Choroid plexus epithelial cell (primary cell): ENCODE measurements at regions not wholly inside any gene's neighbourhood (a gene's known extent, or its start where the extent isn't known, plus 50 kb on each side); places are given as distances from the start of the nearest gene placed in this dataset.

ENCODE experiments used
- DNase-seq: peaks from one replicate; pipeline ENCODE4 v3.0.0-alpha.2; 2010; ENCODE audit warnings: low read depth
- H3K4me3 ChIP-seq: 2 replicates; pipeline ENCODE4 v1.5.1; 2011; ENCODE audit warnings: low read depth, mild to moderate bottlenecking, control low read depth, low read length, moderate library complexity
- TF ChIP-seq, protein P1 (sequence below): conservative IDR thresholded peaks from 2 replicates; pipeline ENCODE4 v1.5.1; 2011; ENCODE audit warnings: low read depth, mild to moderate bottlenecking, control low read depth, inconsistent platforms, low read length, moderate library complexity

DNA sequence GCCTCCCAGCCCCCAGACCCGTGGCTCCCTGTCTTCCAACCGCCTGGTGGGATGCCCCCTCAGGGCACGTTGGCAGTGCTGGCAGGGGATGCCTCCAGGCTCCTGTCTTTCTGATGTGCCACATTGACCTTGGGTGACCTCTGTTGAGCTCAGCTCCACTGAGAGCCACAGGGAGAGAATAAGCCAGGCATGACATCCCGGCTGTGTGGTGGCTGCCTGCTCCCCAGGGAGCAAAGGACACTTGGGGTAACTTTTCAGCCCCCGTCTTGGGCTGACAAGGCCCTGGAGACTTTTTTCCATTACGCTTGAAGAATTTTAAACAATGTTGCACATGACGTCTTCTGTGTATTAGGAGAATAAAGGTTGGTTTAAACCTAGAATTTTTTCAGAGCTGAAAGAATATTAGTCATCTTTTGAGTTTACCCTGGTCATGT is 246.0 kb downstream of the TSN start:
- TF ChIP-seq, protein P1, sequence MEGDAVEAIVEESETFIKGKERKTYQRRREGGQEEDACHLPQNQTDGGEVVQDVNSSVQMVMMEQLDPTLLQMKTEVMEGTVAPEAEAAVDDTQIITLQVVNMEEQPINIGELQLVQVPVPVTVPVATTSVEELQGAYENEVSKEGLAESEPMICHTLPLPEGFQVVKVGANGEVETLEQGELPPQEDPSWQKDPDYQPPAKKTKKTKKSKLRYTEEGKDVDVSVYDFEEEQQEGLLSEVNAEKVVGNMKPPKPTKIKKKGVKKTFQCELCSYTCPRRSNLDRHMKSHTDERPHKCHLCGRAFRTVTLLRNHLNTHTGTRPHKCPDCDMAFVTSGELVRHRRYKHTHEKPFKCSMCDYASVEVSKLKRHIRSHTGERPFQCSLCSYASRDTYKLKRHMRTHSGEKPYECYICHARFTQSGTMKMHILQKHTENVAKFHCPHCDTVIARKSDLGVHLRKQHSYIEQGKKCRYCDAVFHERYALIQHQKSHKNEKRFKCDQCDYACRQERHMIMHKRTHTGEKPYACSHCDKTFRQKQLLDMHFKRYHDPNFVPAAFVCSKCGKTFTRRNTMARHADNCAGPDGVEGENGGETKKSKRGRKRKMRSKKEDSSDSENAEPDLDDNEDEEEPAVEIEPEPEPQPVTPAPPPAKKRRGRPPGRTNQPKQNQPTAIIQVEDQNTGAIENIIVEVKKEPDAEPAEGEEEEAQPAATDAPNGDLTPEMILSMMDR = no peak
- no peak overlapping the region for H3K4me3 ChIP-seq
- no peak for DNase-seq

DNA sequence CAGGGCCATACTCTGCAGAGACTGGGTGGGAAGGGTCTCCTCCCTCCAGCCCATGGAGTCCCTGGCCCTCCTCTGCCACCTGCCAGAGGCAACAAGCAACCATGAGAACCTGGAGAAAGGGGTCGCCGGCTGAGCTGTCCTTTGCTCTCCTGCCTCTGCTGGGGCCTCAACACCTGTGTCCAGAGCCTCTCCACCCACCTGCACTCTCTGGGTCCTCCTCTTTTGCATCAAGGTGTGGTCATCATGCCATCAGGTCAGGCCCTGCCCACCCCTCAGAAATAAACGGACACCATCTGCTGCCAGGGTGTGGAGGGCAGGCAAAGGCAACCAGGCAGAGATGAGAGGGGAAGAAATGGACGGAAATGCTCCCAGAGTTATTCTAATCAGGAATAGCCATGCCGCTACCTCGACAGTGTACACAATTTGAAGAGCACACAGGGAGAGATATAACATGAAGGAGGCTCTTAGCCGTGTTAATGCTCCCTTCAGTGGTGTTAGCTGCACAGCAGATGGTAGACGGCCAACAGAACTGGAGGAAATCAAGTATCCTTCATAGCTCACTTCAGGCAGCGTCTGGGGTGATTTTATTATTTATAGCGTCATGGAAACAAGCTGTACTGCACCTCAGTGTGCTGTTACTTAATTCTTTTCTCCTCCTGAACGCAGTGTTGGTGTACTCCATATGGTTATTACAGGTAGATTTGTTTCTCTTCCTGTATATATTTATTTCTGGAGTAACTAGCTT is 247.9 kb downstream of the TSN start:
- DNase-seq = no peak
- TF ChIP-seq, protein P1 = no peak
- H3K4me3 ChIP-seq = no peak overlapping the region

DNA sequence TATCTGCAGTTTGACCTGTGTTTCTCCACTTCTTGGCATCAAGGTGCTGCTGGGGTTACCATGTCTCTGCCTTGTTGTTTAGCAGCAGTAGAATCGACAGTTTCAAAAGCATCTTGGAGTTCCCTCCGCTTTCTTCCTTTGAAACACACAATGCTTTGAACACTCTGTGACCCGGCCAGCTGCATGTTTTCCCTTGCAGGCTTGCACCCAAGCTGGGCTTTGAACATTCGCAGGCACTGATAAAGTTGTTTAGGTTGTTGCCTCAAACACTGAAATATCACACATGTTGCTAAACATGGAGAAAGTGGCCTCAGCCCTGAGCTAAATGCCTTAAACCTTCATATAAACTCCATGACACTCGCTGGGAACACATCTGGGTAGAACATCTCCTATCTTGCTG is 251.7 kb downstream of the TSN start:
- DNase-seq = no peak
- no peak overlapping the region for H3K4me3 ChIP-seq
- TF ChIP-seq, protein P1 = no peak

DNA sequence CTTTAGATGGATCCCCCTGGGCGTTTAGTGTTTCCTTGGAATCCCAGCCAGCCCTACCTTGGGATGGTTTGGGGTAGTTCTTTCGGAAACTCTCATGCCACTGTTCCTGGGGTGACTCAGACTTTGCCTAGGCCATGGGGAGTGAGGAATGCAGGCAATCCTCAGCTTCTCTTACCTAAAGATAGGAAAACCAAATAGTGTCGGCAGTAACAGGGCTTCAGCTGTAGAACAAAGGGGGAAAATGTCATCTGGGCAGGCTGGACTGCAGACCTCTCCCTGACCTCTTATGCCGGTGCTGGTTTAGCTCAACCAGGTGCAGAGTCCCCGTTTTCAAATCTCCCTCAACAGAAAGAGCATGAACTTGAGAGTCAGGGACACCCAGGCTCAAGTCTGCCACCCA is 252.1 kb downstream of the TSN start:
- no peak overlapping the region for H3K4me3 ChIP-seq
- TF ChIP-seq, protein P1 = no peak
- no peak for DNase-seq

DNA sequence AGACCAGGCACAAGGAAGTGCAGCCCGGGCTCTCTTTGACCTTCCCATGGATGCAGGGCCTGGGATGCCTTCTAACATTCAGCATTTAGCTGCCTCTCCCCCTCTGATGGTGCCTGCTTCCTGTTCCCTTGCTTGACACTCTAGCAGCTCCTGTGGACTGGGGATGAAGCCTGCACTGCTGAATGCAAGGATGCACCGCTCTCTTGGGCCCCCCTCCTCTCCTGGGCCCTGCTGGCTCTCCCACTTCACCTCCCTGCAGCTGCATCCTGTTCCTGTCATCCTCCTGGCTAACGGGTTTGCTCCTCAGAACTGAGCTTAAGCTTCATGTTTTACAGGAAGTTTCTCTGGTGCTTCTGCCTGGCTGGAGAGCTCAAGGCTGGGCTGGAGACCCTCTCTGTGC is 254.1 kb downstream of the TSN start:
- H3K4me3 ChIP-seq = no peak overlapping the region
- DNase-seq = no peak
- TF ChIP-seq, protein P1 = no peak

DNA sequence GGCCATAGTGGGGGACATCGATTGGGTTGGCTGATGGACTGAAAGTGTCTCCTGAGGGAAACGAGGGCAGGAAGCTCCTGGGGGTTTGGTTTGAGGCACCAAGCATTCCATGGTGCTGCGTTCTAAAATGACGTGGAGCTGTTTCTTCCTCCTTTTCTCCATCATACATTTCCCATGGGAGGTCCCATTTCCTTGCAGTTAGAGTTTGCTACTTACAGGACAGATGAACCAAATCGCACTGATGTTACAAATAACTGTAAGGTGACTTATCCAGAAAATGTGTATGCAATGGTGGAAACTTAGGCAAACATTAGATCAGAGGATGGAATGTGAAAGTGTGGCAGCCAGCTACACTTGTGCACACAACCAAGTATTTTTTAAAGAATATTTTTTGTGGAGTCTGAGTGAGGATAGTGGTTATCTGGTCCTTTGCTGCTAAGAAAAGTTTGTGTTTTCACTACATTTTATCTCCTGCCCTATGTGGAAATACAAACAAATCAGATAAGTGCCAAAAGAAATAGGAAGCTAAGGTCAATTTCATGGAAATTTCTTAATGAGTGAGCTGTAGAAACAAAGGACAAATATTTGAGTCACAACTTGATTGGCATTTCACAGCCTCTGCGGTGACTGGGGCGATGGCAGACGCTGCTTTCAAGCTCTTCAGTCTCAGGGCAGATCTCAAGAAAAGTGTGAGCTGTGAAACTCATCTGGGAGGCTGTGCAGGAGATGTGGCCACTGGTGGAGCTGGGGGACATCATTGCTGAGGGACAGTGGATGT is 256.2 kb downstream of the TSN start:
- peak; percentile 9 for DNase-seq
- H3K4me3 ChIP-seq = no peak overlapping the region

More for the DNA sequence above, 256.2 kb downstream of the TSN start:
- TF ChIP-seq, protein P1 = no peak
